ENCODE measurements at regions not wholly inside any gene's neighbourhood (a gene's known extent, or its start where the extent isn't known, plus 50 kb on each side); places are given as distances from the start of the nearest gene placed in this dataset.

- TF ChIP-seq EZH2 (IDR thresholded peaks at IDR 0.05; ENCODE audit: low read depth, unreplicated experiment) = no peak
- no peak for TF ChIP-seq POLR2AphosphoS5 (IDR thresholded peaks at IDR 0.05; ENCODE audit: low read depth)
- no peak for TF ChIP-seq CREB1 (CRISPR knock-in tag; IDR thresholded peaks at IDR 0.05; ENCODE audit: low read depth)
- TF ChIP-seq EZH2phosphoT487 (IDR thresholded peaks at IDR 0.05; ENCODE audit: unreplicated experiment) = no peak
- TF ChIP-seq, protein P1, sequence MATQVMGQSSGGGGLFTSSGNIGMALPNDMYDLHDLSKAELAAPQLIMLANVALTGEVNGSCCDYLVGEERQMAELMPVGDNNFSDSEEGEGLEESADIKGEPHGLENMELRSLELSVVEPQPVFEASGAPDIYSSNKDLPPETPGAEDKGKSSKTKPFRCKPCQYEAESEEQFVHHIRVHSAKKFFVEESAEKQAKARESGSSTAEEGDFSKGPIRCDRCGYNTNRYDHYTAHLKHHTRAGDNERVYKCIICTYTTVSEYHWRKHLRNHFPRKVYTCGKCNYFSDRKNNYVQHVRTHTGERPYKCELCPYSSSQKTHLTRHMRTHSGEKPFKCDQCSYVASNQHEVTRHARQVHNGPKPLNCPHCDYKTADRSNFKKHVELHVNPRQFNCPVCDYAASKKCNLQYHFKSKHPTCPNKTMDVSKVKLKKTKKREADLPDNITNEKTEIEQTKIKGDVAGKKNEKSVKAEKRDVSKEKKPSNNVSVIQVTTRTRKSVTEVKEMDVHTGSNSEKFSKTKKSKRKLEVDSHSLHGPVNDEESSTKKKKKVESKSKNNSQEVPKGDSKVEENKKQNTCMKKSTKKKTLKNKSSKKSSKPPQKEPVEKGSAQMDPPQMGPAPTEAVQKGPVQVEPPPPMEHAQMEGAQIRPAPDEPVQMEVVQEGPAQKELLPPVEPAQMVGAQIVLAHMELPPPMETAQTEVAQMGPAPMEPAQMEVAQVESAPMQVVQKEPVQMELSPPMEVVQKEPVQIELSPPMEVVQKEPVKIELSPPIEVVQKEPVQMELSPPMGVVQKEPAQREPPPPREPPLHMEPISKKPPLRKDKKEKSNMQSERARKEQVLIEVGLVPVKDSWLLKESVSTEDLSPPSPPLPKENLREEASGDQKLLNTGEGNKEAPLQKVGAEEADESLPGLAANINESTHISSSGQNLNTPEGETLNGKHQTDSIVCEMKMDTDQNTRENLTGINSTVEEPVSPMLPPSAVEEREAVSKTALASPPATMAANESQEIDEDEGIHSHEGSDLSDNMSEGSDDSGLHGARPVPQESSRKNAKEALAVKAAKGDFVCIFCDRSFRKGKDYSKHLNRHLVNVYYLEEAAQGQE (IDR thresholded peaks at IDR 0.05; ENCODE audit: unreplicated experiment) = no peak
Measured at GRCh38 chr1:110282395-110282794, 56.8 kb upstream of the RBM15 start (continued).

DNA sequence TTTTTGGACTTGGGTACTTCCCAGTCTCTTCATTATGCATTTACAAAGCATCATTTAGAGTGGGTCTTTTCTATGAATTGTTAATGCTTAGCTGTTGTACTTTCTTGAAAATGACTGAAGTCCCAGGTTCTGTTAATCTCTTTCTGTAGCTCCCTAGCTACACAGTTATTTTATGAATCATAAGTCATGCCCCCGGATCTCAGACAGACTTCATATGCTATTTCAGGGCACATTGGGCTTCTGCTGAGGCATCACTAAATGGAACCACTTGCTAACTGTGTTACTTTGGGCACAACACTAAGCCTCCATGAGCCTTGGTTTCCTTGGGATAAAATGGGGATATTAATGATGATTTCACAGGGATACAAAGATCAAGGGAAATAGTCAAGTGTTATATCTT lies 55.5 kb upstream of the RBM15 start:
- Histone ChIP-seq H3K4me3 (no peak overlapping the region), H3K4me2 (no peak overlapping the region), H3K79me2 (replicated peaks; ENCODE audit: insufficient read depth) (no peaks in the 10 kb centered on the region), H4K20me1 (replicated peaks; ENCODE audit: insufficient read depth) (no peaks in the 10 kb centered on the region), H2AFZ (no peak overlapping the region), H3K27me3 (ENCODE audit: insufficient read depth) (no peaks in the 10 kb centered on the region), H3K27ac (ENCODE audit: low read depth) (no peak overlapping the region), H3K9me2 (ENCODE audit: insufficient read depth) (no peaks in the 10 kb centered on the region), H3F3A (replicated peaks; ENCODE audit: low read depth) (no peaks in the 10 kb centered on the region), H3K36me3 (ENCODE audit: insufficient read depth) (no peaks in the 10 kb centered on the region), H3K4me1 (ENCODE audit: insufficient read depth) (no peaks in the 10 kb centered on the region)
- peaks cover 2% of the 10 kb centered on the region for H3K27me3 Mint-ChIP-seq (ENCODE audit: insufficient read depth, low read depth, poor library complexity)
- ATAC-seq = no peak
- peaks cover 3% of the 10 kb centered on the region; the same call in 1 of the 3 replicates for H3K4me1 Mint-ChIP-seq
- no peak overlapping the region for H3K4me3 Mint-ChIP-seq
- H3K36me3 Mint-ChIP-seq (ENCODE audit: low read depth) = no peaks in the 10 kb centered on the region
- H3K27ac Mint-ChIP-seq = no peak overlapping the region
- H3K9me3 Mint-ChIP-seq = no peaks in the 10 kb centered on the region
- DNase-seq (ENCODE audit: low spot score) = no peak
- no peak for TF ChIP-seq CTCF (conservative IDR thresholded peaks at IDR 0.05; ENCODE audit: low read depth in 2 of 2)
- TF ChIP-seq JUNB (IDR thresholded peaks at IDR 0.05; ENCODE audit: unreplicated experiment) = no peak
- TF ChIP-seq EZH2 (IDR thresholded peaks at IDR 0.05; ENCODE audit: low read depth, unreplicated experiment) = no peak
- no peak for TF ChIP-seq NANOG (IDR thresholded peaks at IDR 0.05; ENCODE audit: borderline replicate concordance)
- no peak for TF ChIP-seq POLR2AphosphoS5 (IDR thresholded peaks at IDR 0.05; ENCODE audit: low read depth)
- TF ChIP-seq, protein P1 (IDR thresholded peaks at IDR 0.05; ENCODE audit: unreplicated experiment) = no peak
- no peak for TF ChIP-seq ZNF462 (CRISPR knock-in tag; IDR thresholded peaks at IDR 0.05)
